ENCODE measurements at regions not wholly inside any gene's neighbourhood (a gene's known extent, or its start where the extent isn't known, plus 50 kb on each side); places are given as distances from the start of the nearest gene placed in this dataset.
"Not testable (repeated sequence)": the region's sequence is repeated elsewhere in the genome, so short reads cannot be mapped to it uniquely, and the experiment has no call there.

DNA sequence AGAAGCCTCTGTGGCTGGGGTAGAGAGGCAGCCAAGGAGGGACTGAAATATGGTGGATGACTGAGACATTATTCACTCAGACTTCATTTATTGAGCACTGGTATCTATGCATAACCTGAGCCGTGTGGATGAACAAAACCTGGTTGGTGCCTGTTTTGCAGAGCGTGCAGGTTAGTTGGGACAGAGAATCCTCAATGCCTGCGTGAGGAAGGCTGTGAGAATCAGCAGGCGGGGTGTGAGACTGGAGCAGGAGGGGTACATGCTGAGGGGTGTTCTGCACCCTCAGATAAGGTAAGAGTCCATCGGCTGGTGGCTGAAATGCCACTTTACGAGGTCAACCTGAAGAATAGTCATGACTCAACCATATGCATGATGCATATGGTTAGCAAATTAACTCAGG lies 271.6 kb downstream of the MED10 start:
- DNase-seq, result no peak

DNA sequence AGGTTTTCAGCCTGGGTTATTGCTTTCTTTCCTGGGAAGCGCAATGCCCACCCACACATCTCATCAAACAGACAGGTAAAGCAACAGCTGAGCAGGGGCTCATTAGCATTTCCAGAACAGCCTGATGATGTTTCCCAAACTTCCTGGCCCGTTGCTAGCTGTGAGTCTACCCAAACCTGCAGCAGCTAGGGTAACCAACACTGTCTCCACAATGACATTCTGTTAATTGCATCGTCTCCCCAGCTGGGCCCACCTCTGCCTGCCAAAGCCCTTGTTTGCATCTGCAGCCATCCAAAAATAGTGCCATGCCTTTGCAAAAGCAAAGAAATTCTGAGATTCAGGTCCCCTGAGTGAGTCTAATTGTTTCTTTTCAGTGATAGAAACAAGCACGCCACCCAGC lies 273.0 kb downstream of the MED10 start:
- no peak for DNase-seq

DNA sequence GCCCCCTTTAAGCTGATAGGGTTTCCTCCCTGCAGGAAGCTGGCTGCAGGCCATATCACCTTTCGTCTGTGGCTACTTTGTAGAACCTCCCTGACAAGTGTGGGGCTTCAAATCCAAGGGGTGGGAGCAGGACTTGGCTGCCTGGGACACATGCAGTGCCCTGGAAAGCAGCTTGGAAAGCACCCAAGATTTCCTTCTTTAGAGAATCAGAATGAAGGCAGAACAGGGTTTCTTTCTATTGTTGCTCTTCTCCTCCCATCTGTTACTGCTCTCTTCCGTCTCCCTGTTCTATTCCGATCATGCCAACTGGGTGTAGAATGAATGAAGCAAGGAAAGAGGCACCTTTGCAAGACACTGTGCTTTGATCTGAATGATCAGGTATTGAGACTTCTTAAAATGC lies 282.2 kb downstream of the MED10 start:
- DNase-seq, result no peak

DNA sequence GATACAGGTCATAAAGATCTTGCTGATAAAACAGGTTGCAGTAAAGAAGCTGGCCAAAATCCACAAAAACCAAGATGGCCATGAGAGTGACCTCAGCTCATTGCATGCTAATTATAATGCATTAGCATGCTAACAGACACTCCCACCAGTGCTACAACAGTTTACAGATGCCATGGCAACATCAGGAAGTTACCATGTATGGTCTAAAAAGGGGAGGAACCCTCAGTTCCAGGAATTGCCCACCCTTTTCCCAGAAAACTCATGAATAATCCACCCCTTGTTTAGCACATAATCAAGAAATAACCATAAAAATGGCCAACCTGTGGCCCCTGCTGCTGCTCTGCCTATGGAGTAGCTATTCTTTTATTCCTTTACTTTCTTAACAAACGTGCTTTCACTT lies 284.2 kb downstream of the MED10 start:
- DNase-seq, result not testable (repeated sequence)

DNA sequence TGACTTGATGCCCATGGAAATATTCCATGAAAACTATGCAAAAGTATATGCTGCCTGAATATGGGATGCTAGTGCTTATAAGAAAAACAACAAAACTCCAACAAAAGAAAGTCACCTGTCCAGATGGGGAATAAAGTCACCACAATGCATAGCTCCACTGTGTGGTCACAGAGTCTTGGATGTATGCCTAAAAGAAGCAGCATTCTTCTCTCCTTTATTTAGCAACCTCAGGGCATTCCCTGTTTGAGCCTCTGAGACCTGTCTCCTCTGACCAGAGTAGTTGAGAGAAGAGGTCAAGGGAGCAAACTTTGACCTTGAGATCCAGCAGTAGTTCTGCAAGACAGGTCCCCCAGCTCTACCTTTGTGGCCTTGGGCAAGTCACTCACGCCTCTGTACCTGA lies 287.5 kb downstream of the MED10 start:
- no peak for DNase-seq

DNA sequence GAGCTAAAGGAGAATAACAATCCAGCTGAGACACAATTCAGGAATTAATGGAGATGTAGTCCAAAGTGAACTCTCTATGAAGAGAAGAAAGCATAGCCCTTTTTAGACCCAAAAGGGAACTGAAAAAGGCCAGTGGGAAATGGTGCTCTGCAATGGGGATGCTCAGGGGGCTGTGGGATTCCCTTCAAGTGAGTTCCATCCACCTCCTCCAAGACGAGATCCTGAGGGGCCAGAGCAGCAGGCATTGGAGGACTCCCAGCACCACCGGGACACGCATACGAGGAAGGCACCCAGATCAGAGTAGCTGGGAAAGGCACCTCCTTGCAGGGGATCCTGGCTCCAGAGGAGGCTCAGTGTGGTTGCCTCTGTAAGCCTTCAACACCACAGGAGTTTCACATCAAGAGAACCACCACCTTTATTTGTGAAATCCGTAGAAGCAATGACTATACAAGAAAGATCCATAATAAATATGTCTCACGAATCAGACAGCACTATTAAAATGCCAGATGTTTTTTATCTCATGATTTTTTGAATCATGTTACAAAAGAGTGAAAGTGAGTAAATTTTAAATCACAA lies 288.2 kb downstream of the MED10 start:
- no peak for DNase-seq

DNA sequence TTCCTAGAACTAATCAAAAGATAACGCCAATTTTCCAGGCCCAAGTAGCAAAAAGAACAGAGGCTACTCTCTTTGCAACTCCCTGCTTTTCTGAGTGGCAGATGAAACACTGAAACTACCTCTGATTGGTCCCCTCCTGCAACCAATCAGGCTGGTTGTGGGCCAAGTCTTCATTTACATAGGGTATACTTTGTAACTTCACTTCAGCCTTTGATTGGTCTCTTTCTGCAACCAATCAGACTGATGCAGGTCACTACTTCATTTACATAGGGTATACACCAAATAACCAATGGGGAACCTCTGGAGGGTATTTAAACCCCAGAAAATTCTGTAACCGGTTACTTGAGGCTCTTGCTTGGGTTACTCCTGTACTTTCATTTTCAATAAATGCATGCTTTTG lies 289.6 kb downstream of the MED10 start:
- DNase-seq, result no peak

DNA sequence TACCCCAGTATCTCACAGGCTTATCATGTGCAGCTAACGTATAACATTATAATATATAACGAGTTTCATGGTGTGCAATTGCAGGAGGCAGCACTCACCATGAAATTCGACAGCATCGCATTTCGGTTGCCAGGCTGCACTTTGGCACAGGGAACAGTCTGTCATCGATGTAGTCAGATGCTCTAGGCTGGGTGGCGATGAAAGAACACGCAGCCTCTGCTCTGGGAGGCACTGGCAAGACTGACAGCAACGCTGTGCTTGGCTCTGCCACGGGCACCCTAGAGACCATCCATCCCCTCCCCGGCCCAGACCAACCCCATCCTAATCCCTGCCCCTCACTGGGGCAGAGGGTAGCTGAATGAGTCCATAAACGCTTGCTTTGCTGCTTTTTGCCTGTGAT lies 290.8 kb downstream of the MED10 start:
- no peak for DNase-seq

DNA sequence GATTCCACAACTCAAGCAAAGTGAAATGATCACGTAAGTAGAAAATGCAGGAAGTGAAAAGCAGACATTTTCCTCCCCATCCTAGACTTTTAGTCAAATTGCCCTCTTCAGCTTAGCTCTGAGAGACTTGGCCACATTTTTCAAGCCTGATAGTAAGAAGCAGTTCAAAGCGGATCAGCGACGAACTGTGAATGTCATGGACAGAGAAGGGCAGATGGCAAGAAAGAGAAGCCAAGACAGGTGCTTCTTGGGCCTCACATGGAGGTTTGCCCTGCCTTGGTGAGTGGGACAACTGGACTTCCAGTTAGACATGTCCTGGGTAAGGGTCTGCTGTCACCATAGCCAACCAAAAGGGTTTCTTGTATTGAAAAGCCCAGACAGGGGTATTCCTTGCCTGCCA lies 291.5 kb downstream of the MED10 start:
- no peak for DNase-seq

DNA sequence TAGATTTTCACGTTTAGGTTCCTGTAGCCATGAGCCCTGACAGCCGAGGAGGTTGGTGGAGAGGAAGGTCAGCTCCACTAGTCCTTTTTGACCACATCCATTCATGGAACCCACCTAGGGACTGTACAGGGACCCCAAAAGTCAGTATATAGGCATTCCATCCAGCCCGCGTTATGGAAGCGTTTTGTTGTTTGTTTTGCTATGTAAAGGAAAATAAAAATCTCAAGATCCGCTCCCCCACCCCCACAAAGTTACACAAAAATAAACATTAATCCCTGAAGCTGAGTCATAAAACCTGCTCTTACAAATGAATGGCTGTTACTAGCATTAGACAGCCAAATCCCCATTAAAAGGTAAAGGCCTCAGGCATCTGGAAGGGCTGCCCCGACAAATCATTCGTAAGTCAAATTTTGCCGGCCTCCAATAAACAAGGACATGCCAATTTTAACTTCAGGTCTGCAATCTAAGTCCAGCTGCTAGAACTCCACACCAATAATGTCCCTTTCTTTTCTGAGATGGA lies 292.9 kb downstream of the MED10 start:
- no peak for DNase-seq

DNA sequence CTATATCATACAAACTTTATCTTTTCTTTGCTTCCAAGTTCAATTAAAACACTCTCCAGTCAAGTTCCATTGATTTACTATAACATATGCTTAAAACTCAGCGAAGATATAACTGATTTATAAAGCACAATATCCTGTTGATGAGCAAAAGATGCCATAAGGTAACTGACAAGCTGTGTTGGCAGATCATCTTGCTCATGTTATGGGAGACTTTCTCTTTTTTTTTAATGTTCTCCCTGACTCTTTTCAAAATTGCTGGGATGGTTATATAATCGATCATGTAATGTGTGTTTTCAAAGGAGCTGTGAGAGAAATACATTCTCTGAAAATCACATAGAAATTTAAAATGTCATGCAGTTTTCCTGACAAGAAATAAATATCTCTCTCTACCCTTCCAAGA lies 293.5 kb downstream of the MED10 start:
- DNase-seq, result no peak

DNA sequence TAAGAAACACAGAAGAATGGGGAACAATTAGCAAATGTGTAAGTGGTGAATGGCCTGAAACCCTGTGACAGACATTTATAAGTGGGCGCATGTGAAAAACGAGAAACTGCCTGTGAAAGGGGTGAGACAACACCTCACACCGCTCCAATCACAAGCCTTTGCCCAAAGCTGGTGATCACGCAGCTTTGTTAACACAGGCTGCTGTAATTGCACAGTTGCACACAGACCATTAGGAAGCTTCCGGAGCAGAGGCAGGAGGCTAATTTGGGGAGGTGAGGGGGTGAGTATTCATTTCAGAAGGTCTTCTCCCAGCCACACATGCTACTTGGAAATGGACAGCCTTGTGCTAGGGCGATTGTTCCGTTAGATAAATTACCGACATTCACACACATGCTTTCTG lies 294.0 kb downstream of the MED10 start:
- DNase-seq, result no peak

DNA sequence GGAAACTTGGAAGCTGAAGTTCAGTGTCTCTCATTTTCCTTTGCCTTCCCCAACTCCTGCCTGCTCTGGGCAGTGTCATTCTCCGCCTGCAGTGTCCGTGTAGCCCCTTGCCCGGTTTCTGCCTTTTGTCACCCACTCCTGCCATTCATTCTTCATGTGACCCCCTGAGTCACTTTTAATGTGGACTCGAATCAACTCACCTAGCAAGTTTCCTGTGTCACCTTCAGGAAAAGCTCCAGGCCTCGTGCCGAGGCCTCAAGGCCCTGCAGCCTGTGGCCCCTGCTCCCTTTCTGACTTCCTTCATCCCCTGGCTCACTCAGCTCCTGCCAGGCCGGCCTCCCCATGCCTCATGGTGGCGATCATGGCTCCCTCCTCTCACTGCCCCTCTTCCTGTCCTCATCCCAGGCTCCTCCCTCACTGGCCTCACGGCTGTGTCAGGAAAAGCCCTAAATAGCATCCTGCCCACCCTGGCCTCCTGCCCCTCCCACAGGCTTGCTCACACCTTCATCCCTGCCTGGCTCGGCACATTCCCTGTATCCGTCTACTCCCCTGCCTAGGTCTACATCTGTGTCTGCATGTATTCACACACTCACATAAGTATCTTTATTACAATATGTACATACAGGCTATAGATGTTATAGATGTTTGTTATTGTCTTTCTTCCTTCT lies 294.9 kb downstream of the MED10 start:
- DNase-seq, result no peak

DNA sequence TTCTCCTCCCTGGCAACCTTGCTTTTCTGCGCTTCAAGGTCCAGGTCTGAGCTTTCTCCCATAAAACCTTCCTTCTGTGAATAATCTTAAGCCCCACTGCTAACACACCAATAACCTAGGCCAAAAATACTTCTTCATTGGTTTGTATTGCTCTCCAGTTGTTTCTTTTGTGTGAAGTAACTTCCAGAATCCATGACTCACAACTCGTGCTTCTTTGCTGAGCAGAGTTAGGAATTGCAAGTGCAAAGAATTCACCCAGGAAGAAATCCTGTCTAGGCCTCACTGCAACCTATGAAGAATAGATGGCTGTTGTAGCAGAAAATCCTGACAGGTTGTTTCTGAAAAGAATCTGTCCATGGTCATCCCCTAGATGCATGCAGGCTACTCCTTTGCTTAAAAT lies 295.7 kb downstream of the MED10 start:
- DNase-seq, result no peak

DNA sequence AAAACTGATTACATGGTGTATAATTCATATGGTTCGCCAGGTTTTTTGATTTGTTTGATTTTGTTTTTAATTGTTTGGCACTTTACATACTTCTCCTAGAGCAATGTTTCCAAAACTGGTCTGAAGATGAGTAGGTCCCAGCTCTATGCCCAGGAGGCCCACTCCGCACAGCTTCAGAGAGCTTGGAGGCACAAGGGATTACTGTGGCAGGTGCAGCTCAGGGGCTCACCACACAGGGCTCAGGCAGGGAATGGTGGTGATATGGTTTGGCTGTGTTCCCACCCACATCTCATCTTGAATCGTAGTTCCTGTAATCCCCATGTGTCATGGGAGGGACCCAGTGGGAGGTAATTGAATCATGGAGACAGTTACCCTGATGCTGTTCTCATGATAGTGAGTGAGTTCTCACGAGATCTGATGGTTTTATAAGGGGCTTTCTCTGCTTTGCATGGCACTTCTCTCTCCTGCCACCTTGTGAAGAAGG lies 296.6 kb downstream of the MED10 start:
- DNase-seq, result no peak

DNA sequence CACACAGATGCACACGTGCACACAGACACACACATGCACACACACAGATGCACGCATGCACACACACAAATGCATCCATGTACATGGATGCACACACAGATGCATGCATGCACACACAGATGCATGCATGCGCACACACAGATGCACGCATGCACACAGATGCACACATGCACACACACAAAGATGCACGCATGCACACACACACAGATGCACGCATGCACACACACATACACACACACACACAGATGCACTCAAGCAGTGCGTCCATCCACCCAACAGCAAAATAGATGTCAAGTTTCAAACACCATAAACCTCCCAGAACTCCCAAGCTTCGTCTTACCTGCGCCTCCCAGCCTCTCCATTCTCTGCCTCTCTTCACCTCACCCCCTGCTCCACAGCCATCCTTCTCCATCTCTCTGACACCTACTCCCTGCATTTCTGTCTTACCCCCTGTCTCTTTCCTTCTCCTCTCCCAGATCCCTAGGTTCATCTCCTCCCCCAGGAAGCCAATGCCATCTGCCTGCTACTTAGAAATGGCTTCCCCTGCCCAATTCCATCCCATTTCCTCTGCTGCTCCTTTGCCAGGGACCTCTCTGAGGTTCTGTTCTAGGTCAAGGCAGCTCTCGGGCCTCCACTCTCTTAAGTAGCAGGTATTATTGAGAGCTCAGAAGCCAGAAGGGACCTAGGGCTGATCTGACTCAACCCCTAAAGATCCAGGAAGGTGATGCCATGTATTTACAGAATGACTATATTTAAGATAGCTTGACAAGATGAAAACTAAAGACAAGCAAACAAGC lies 297.2 kb downstream of the MED10 start:
- DNase-seq, result no peak

DNA sequence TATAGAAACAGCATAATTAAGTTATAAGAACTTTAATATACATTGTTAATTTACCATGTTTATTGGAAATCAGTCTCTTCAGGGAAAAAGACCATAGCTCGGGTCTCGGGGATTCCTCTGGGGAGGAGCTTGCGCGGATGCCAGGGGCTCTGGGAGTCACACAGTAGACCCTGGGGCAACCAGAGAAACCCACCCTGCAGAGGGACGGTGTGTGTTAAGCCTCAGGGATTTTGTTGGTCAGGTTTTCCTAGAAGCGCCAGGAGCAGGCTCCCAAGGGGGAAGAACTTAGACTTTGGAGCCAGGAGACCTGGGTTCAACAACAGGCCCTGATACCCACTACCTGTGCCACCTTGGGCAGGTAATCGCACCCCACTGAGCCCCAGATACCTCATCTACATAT lies 297.9 kb downstream of the MED10 start:
- no peak for DNase-seq

DNA sequence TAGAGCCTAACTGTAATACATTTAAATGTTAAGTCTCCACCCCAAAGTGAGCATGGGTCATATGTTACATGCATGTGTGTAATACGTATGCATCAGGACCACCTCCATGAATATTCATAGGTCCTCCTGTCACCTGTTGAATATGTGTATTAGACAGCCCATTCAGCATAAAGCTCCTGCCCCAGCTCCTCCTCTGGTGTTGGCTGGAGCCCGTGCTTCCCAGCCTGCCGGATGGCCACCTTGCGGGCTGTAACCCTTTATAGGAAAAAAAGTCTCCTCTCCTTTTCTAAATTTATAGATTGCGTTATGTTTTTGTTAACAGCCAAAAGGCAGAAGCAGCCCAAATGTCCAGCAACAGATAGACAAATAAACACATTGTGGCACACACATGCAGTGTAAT lies 299.5 kb downstream of the MED10 start:
- DNase-seq, result no peak

DNA sequence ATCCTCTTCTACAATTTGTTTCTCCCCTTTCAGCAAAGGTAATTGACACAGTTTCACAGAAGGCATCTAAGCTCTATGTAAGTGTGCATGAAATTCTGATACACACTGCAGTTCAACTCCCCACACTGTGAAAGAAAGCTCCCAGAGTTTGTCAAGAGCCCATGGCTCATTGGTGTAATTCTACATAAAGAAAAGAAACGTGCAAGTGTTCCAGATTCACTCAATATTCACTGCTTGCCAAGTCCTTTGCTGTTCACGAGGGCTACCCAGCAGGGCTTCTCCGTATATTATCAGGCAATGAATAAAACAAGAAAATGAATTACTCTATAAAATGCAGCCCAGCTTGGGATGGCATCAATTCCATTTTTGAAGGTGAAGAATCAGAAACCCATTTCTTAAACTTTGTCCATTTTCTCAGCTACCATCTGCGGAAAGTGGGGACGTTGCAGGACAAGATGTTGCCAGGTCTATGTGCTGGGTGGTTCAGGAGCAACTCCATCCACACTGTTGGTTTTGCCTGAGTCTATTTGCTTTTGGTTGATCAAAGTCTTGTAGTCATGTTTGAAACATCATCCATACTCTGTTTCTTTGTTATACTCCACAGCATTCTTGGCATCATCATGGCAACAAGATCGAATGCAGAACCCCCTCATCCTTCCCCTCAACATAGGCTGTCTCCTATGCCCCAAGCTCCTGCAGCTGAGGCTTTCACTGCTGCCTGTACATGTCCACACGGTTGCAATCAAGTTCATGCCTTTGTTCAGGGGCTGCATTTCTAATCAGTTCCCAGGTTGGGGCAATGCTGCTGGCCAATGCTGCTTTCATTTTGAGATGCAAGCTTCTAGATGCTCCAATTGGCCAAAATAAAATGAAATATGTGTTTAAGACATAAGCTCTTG lies 301.8 kb downstream of the MED10 start:
- DNase-seq, result no peak

DNA sequence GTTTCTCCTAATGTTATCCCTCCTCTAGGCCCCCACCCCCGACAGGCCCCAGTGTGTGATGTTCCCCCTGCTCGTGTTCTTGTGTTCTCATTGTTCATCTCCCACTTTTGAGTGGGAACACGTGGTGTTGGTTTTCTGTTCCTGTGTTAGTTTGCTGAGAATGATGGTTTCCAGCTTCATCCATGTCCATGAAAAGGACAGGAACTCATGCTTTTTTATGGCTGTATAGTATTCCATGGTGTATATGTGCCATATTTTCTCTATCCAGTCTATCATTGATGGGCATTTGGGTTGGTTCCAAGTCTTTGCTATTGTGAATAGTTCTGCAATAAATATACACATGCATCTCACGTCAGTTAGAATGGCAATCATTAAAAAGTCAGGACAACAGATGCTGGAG lies 305.9 kb downstream of the MED10 start:
- DNase-seq, result not testable (repeated sequence)

DNA sequence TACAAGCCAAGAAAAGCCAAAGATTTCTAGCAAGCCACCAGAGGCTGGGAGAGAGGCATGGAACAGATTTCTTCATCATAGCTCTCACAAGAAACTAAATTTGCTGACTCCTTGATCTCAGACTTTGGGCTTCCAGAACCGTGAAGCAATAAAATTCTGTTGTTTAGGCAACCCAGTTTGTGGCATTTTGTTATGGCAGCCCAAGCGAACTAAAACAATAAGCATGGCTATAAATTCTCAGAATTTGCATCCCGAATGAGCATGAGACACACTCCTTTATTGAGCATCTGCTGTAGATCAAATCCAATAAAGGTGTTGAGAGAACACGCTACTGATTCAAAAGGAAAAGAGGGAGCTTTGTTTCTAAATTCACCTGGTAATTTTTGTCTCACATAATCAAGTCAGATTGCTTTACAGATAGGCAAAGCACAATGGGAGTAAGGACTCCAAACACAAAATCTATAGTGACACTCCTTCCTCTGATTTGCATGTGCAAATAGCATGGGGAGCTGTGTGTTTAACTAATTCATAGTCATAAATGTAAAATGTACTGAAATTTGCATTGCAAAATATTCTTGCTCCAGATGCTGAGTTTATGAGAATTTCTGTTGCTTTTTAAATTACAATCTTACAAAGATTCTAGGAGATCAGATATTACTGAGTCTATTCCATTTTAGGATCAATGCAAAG lies 308.7 kb downstream of the MED10 start:
- no peak for DNase-seq

DNA sequence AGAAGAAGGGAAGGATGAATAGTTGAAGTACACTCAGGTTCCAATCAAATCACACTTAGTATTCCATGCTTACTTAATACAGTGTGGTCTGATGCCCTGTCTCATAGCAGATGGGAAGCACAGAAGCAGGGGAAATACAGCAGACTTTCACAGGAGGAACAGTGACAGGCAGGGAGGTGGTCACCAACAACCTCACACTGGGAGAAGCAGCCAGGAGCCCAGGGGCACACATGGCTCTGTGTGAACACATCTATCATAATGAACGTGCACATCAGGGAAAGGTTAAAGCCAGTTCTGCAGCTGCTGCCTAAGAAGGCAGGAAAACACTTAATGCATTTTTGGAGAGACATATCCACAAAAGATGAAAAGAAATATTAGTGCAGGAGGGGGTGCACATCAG lies 312.3 kb downstream of the MED10 start:
- DNase-seq, result no peak
